DND-41 (cell line): ENCODE measurements at regions not wholly inside any gene's neighbourhood (a gene's known extent, or its start where the extent isn't known, plus 50 kb on each side); places are given as distances from the start of the nearest gene placed in this dataset.

Experiments used
- ATAC-seq: fragments of 200-7000 bp; cut with Tn5 transposase; 3 replicates; pipeline ENCODE4 v1.9.1; 2021; ENCODE audit warnings: low read depth; ENCODE audit not compliant: insufficient read depth
- DNase-seq: peaks from one replicate; pipeline ENCODE4 v3.0.0-alpha.2; 2020
- H2AFZ ChIP-seq: 2 replicates; pipeline ENCODE4 v1.6.0; 2012; ENCODE audit warnings: low read depth, low read length
- H3K27ac ChIP-seq: 2 replicates; pipeline ENCODE4 v1.5.1; 2012; ENCODE audit warnings: low read length, inconsistent platforms
- H3K27me3 ChIP-seq: fragments of 200-600 bp; sonication (generic); 2 replicates; pipeline ENCODE4 v1.6.0; 2012; ENCODE audit warnings: low read length, mild to moderate bottlenecking, inconsistent platforms; ENCODE audit not compliant: insufficient read depth, poor library complexity
- H3K36me3 ChIP-seq: 2 replicates; pipeline ENCODE4 v1.5.1; 2012; ENCODE audit warnings: low read length, inconsistent platforms; ENCODE audit not compliant: insufficient read depth
- H3K4me1 ChIP-seq: 2 replicates; pipeline ENCODE4 v1.5.1; 2012; ENCODE audit warnings: mild to moderate bottlenecking, low read length; ENCODE audit not compliant: insufficient read depth
- H3K4me2 ChIP-seq: 2 replicates; pipeline ENCODE4 v1.6.0; 2012; ENCODE audit warnings: mild to moderate bottlenecking, moderate library complexity, low read length, inconsistent platforms; ENCODE audit not compliant: insufficient read depth
- H3K4me3 ChIP-seq, 2 experiments: fragments of 200-600 bp in 1 of 2; shearing (Covaris generic) in 1 of 2; 2 replicates each; pipeline ENCODE4 v1.5.1; 2012 to 2016; ENCODE audit warnings: inconsistent platforms in 2 of 2, low read length in 2 of 2, mild to moderate bottlenecking in 2 of 2, low read depth in 1 of 2, moderate library complexity in 1 of 2
- H3K79me2 ChIP-seq: 2 replicates; pipeline ENCODE4 v1.6.0; 2012; ENCODE audit warnings: low read length, inconsistent platforms; ENCODE audit not compliant: insufficient read depth
- H3K9ac ChIP-seq: 2 replicates; pipeline ENCODE4 v1.6.0; 2012; ENCODE audit warnings: low read depth, mild to moderate bottlenecking, inconsistent platforms, low read length, moderate library complexity
- H3K9me3 ChIP-seq: 2 replicates; pipeline ENCODE4 v1.5.1; 2012; ENCODE audit warnings: low read length, moderate library complexity, mild to moderate bottlenecking, inconsistent platforms; ENCODE audit not compliant: insufficient read depth, severe bottlenecking
- H4K20me1 ChIP-seq: 2 replicates; pipeline ENCODE4 v1.6.0; 2012; ENCODE audit warnings: low read length; ENCODE audit not compliant: insufficient read depth
- CTCF ChIP-seq: IDR thresholded peaks from 2 replicates; pipeline ENCODE4 v1.5.1; 2012; ENCODE audit warnings: borderline replicate concordance, low read length, moderate library complexity, mild to moderate bottlenecking; ENCODE audit not compliant: poor library complexity, severe bottlenecking; ENCODE audit errors: extremely low read depth
- EZH2 ChIP-seq: IDR thresholded peaks from 3 replicates; pipeline ENCODE4 v1.6.1; 2012; ENCODE audit warnings: borderline replicate concordance, low read depth, mild to moderate bottlenecking, moderate library complexity, low read length, inconsistent platforms; ENCODE audit not compliant: severe bottlenecking

GRCh38 chr14:94987409-94987808, 169.9 kb downstream of the DICER1 start:
- no peaks in the 10 kb centered on the region for H3K4me1 ChIP-seq
- no peak overlapping the region for H3K9ac ChIP-seq
- TF ChIP-seq EZH2, result no peak
- no peak for TF ChIP-seq CTCF
- ATAC-seq (no peak), DNase-seq (no peak)
- no peaks in the 10 kb centered on the region for H3K27me3 ChIP-seq
- H4K20me1 ChIP-seq, result no peaks in the 10 kb centered on the region
- H3K4me2 ChIP-seq, result no peak overlapping the region
- H3K9me3 ChIP-seq, result no peaks in the 10 kb centered on the region
- no peak overlapping the region for H2AFZ ChIP-seq
- H3K36me3 ChIP-seq, result no peaks in the 10 kb centered on the region
- no peaks in the 10 kb centered on the region for H3K79me2 ChIP-seq
- no peak overlapping the region for H3K27ac ChIP-seq
- H3K4me3 ChIP-seq, result no peak overlapping the region

- no peak for DNase-seq
Observed at GRCh38 chr14:94979891-94980290, 177.4 kb downstream of the DICER1 start.

GRCh38 chr14:94977016-94977415, 180.3 kb downstream of the DICER1 start:
- H2AFZ ChIP-seq, result no peak overlapping the region
- H3K27me3 ChIP-seq, result peaks cover 4% of the 10 kb centered on the region
- H3K4me1 ChIP-seq, result peaks cover 3% of the 10 kb centered on the region; the same call in 1 of the 2 replicates
- TF ChIP-seq EZH2 (no peak), CTCF (no peak)
- H3K36me3 ChIP-seq, result no peaks in the 10 kb centered on the region
- H3K4me2 ChIP-seq, result no peak overlapping the region
- H3K9me3 ChIP-seq, result no peaks in the 10 kb centered on the region
- H3K27ac ChIP-seq, result no peak overlapping the region
- H4K20me1 ChIP-seq, result no peaks in the 10 kb centered on the region
- ATAC-seq, result no peak
- no peak for DNase-seq
- no peak overlapping the region for H3K9ac ChIP-seq
- no peak overlapping the region for H3K4me3 ChIP-seq
- no peaks in the 10 kb centered on the region for H3K79me2 ChIP-seq

More at GRCh38 chr14:94979891-94980290, 177.4 kb downstream of the DICER1 start:
- no peak for ATAC-seq
- no peak for TF ChIP-seq CTCF
- no peak for TF ChIP-seq EZH2
- H3K9me3 ChIP-seq, result no peaks in the 10 kb centered on the region
- no peaks in the 10 kb centered on the region for H4K20me1 ChIP-seq
- H2AFZ ChIP-seq, result no peak overlapping the region
- no peaks in the 10 kb centered on the region for H3K79me2 ChIP-seq
- no peak overlapping the region for H3K27ac ChIP-seq
- no peak overlapping the region for H3K9ac ChIP-seq
- H3K4me3 ChIP-seq, result no peak overlapping the region
- no peak overlapping the region for H3K4me2 ChIP-seq
- H3K27me3 ChIP-seq, result peaks cover 4% of the 10 kb centered on the region
- H3K4me1 ChIP-seq, result peaks cover 3% of the 10 kb centered on the region; the same call in 1 of the 2 replicates
- H3K36me3 ChIP-seq, result no peaks in the 10 kb centered on the region

- no peak for TF ChIP-seq EZH2
- no peak for TF ChIP-seq CTCF
- no peak for DNase-seq
- ATAC-seq, result no peak
- H3K36me3 ChIP-seq, result no peaks in the 10 kb centered on the region
- H3K27me3 ChIP-seq, result no peaks in the 10 kb centered on the region
- H3K4me3 ChIP-seq, result no peak overlapping the region
- H3K9me3 ChIP-seq, result no peaks in the 10 kb centered on the region
- no peak overlapping the region for H3K27ac ChIP-seq
- H3K4me1 ChIP-seq, result peaks cover 3% of the 10 kb centered on the region; the same call in 1 of the 2 replicates
- H2AFZ ChIP-seq, result no peak overlapping the region
- H3K4me2 ChIP-seq, result no peak overlapping the region
- no peak overlapping the region for H3K9ac ChIP-seq
- H4K20me1 ChIP-seq, result no peaks in the 10 kb centered on the region
- no peaks in the 10 kb centered on the region for H3K79me2 ChIP-seq
Observed at GRCh38 chr14:94975366-94975765, 182.0 kb downstream of the DICER1 start.
